ENCODE measurements at regions not wholly inside any gene's neighbourhood (a gene's known extent, or its start where the extent isn't known, plus 50 kb on each side); places are given as distances from the start of the nearest gene placed in this dataset.
"Not testable (repeated sequence)": the region's sequence is repeated elsewhere in the genome, so short reads cannot be mapped to it uniquely, and the experiment has no call there.

DNA sequence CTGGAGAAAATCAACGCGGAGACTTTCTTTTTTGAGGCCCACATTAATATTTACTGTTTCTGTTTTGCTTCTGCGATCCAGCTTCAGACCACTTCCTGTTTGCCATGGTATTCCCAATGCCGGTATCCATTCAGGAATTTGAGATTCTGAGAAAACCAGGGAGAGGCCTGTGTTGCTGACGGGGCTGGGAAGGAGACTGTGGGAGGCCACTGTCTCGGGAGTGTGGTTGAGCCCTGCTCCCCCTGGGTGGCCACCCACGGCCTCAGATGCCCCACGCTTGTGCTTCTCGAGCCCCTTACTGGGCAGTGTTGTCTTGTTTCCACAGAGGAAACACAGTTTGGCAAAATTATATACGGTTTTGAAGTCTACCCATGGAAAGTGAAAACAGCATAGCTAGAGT, 403.6 kb upstream of the IRX2 start:
- intact Hi-C loops (cut with DNase I; ENCODE audit: low total_unique reads) (no loop called here), in situ Hi-C loops (cut with MboI; ENCODE audit: low sequenced_read_pairs in 4 of 4) (no loop called here)
- TF ChIP-seq, protein P1, sequence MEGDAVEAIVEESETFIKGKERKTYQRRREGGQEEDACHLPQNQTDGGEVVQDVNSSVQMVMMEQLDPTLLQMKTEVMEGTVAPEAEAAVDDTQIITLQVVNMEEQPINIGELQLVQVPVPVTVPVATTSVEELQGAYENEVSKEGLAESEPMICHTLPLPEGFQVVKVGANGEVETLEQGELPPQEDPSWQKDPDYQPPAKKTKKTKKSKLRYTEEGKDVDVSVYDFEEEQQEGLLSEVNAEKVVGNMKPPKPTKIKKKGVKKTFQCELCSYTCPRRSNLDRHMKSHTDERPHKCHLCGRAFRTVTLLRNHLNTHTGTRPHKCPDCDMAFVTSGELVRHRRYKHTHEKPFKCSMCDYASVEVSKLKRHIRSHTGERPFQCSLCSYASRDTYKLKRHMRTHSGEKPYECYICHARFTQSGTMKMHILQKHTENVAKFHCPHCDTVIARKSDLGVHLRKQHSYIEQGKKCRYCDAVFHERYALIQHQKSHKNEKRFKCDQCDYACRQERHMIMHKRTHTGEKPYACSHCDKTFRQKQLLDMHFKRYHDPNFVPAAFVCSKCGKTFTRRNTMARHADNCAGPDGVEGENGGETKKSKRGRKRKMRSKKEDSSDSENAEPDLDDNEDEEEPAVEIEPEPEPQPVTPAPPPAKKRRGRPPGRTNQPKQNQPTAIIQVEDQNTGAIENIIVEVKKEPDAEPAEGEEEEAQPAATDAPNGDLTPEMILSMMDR (IDR thresholded peaks at IDR 0.05 in 4 of 5, conservative IDR thresholded peaks at IDR 0.05 in 1 of 5) = no peak
- TF ChIP-seq POLR2A (IDR thresholded peaks at IDR 0.05) = no peak
- H3K27me3 ChIP-seq = no peaks in the 10 kb centered on the region
- no peak overlapping the region for H3K4me3 ChIP-seq
- no peaks in the 10 kb centered on the region for H3K4me1 ChIP-seq
- no peak overlapping the region for H3K27ac ChIP-seq
- DNase-seq = no peak
- ATAC-seq = no peak
- no peaks in the 10 kb centered on the region for H3K36me3 ChIP-seq
- H3K9me3 ChIP-seq = no peaks in the 10 kb centered on the region

DNA sequence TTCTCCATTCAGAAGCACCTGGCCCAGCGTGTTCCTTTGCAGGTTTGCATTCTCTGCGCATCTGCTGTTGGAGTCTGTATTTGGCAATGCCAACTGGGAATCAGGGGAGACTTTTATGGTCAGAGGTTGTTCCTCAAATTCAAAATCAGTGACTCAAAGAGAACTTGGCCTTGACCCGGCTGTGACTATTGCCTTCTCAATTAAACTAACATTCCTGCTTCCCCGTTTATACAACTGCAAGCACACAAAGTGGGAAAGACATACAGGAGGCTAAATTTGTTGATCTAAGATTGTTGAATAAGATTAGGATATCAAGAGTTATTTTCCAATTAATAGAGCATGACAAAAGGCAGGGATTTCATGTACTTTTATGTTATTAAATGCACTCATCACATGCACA, 402.4 kb upstream of the IRX2 start:
- ATAC-seq (no peak), DNase-seq (no peak)
- intact Hi-C loops (cut with DNase I; ENCODE audit: low total_unique reads) = no loop called here
- no peak for TF ChIP-seq POLR2A (IDR thresholded peaks at IDR 0.05)
- TF ChIP-seq, protein P1 (IDR thresholded peaks at IDR 0.05 in 4 of 5, conservative IDR thresholded peaks at IDR 0.05 in 1 of 5) = no peak
- in situ Hi-C loops (cut with MboI; ENCODE audit: low sequenced_read_pairs in 4 of 4) = no loop called here
- H3K36me3 ChIP-seq = no peaks in the 10 kb centered on the region
- no peaks in the 10 kb centered on the region for H3K9me3 ChIP-seq
- H3K4me1 ChIP-seq = no peaks in the 10 kb centered on the region
- H3K27me3 ChIP-seq = no peaks in the 10 kb centered on the region
- H3K27ac ChIP-seq = no peak overlapping the region
- no peak overlapping the region for H3K4me3 ChIP-seq

GRCh38 chr5:3153226-3153858, 401.9 kb upstream of the IRX2 start:
- Histone ChIP-seq H3K4me3 (no peak overlapping the region), H3K36me3 (no peaks in the 10 kb centered on the region), H3K27ac (no peak overlapping the region), H3K27me3 (no peaks in the 10 kb centered on the region), H3K4me1 (no peaks in the 10 kb centered on the region), H3K9me3 (no peaks in the 10 kb centered on the region)
- DNase-seq = no peak
- ATAC-seq = no peak
- TF ChIP-seq POLR2A (IDR thresholded peaks at IDR 0.05) = no peak
- TF ChIP-seq, protein P1 (IDR thresholded peaks at IDR 0.05 in 4 of 5, conservative IDR thresholded peaks at IDR 0.05 in 1 of 5) = no peak
- in situ Hi-C loops (cut with MboI; ENCODE audit: low sequenced_read_pairs in 4 of 4) = no loop called here
- intact Hi-C loops (cut with DNase I; ENCODE audit: low total_unique reads) = no loop called here

- Histone ChIP-seq H3K4me3 (no peak overlapping the region), H3K27ac (no peak overlapping the region), H3K9me3 (no peaks in the 10 kb centered on the region), H3K4me1 (no peaks in the 10 kb centered on the region), H3K36me3 (no peaks in the 10 kb centered on the region), H3K27me3 (no peaks in the 10 kb centered on the region)
- no peak for ATAC-seq
- TF ChIP-seq, protein P1 (IDR thresholded peaks at IDR 0.05 in 4 of 5, conservative IDR thresholded peaks at IDR 0.05 in 1 of 5) = no peak
- TF ChIP-seq POLR2A (IDR thresholded peaks at IDR 0.05) = no peak
- DNase-seq = no peak
- in situ Hi-C loops (cut with MboI; ENCODE audit: low sequenced_read_pairs in 4 of 4) = no loop called here
- intact Hi-C loops (cut with DNase I; ENCODE audit: low total_unique reads) = no loop called here
Observed at GRCh38 chr5:3149899-3150298, 398.4 kb upstream of the IRX2 start.

DNA sequence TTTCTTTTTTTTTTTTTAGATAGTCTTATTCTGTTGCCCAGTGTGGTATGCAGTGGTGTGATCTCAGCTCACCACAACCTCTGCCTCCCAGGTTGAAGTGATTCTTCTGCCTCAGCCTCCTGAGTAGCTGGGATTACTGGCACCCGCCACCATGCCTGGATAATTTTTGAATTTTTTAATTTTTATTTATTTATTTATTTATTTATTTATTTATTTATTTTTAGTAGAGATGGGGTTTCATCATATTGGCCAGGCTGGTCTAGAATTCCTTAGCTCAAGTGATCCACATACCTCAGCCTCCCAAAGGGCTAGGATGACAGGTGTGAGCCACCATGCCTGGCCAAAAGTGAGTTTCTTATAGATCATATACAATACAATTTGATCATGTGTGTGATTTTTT, 395.9 kb upstream of the IRX2 start:
- intact Hi-C loops (cut with DNase I; ENCODE audit: low total_unique reads); H3K4me3 ChIP-seq: not testable (repeated sequence)

More for the DNA sequence above, 395.9 kb upstream of the IRX2 start:
- in situ Hi-C loops (cut with MboI; ENCODE audit: low sequenced_read_pairs in 4 of 4); H3K4me1 ChIP-seq; ATAC-seq; H3K9me3 ChIP-seq; H3K36me3 ChIP-seq; H3K27me3 ChIP-seq; DNase-seq; H3K27ac ChIP-seq: not testable (repeated sequence)
